ENCODE measurements at regions not wholly inside any gene's neighbourhood (a gene's known extent, or its start where the extent isn't known, plus 50 kb on each side); places are given as distances from the start of the nearest gene placed in this dataset.

GRCh38 chr16:72369274-72369673, 197.3 kb upstream of the PMFBP1 start:
- H4K8ac ChIP-seq (ENCODE audit: extremely low read depth, insufficient read depth, low read length), result no peak overlapping the region
- H3K18ac ChIP-seq (ENCODE audit: extremely low read depth, low read length), result no peak overlapping the region
- H3K4me3 ChIP-seq (ENCODE audit: extremely low read depth in 1 of 4, insufficient read depth in 2 of 4, low read depth in 3 of 4, low read length in 4 of 4), result no peak overlapping the region
- H3K9me3 ChIP-seq (ENCODE audit: insufficient read depth in 2 of 2, low read depth in 1 of 2, low read length in 1 of 2), result no peaks in the 10 kb centered on the region
- no peak for FAIRE-seq
- H3K4ac ChIP-seq (replicated peaks; ENCODE audit: insufficient read length, low read depth, low read length), result no peak overlapping the region
- H2AFZ ChIP-seq (ENCODE audit: low read length), result no peak overlapping the region
- H2BK15ac ChIP-seq (ENCODE audit: low read length), result no peak overlapping the region
- WGBS, 2 experiments (ENCODE audit: extremely low coverage in 1 of 2, insufficient coverage in 1 of 2, insufficient read length in 1 of 2, insufficient replicate concordance in 2 of 2, low coverage in 1 of 2, low lambda C conversion rate in 2 of 2, missing lambda C conversion rate in 1 of 2), result 71% methylated on average over 1 of the region's 1 CpG; no CpG with 5 or more reads in 1 of the 2 experiments
- H2AK5ac ChIP-seq (ENCODE audit: low read depth, low read length), result no peak overlapping the region
- no peak overlapping the region for H3K4me2 ChIP-seq (ENCODE audit: insufficient read depth in 1 of 2, low read depth in 2 of 2, low read length in 2 of 2)
- peaks cover 0 to 14% (median 7%) of the 10 kb centered on the region in 4 experiments; a peak in 5 of 7 replicates for H3K4me1 ChIP-seq (replicated peaks in 1 of 4; ENCODE audit: control insufficient read depth in 3 of 4, insufficient read depth in 4 of 4, low read length in 3 of 4)
- H3K79me2 ChIP-seq (ENCODE audit: control insufficient read depth in 1 of 2, insufficient read depth in 2 of 2, low read length in 2 of 2), result no peaks in the 10 kb centered on the region
- H2BK20ac ChIP-seq (ENCODE audit: low read length), result no peak overlapping the region
- H4K5ac ChIP-seq (ENCODE audit: insufficient read length, low read depth, low read length), result no peak overlapping the region
- H3K27ac ChIP-seq (ENCODE audit: low read depth, low read length), result no peak overlapping the region
- no peaks in the 10 kb centered on the region for H4K20me1 ChIP-seq (replicated peaks in 1 of 2; ENCODE audit: control insufficient read depth in 1 of 2, insufficient read depth in 2 of 2, low read length in 2 of 2)
- no peak for DNase-seq (ENCODE audit: low read depth in 1 of 2, low spot score in 2 of 2)
- H2BK120ac ChIP-seq (replicated peaks; ENCODE audit: low read depth, low read length), result no peak overlapping the region
- H4K91ac ChIP-seq (replicated peaks; ENCODE audit: insufficient read length, low read length), result no peak overlapping the region
- H2BK12ac ChIP-seq (ENCODE audit: low read depth, low read length), result no peak overlapping the region
- CTCF ChIA-PET (ENCODE audit: partially characterized antibody), result no interaction called here
- POLR2A ChIA-PET (ENCODE audit: partially characterized antibody), result no interaction called here
- no peaks in the 10 kb centered on the region for H3K27me3 ChIP-seq (replicated peaks in 1 of 4; ENCODE audit: control insufficient read depth in 3 of 4, extremely low read depth in 1 of 4, insufficient read depth in 3 of 4, low read length in 3 of 4)
- H3K9ac ChIP-seq (replicated peaks in 1 of 4; ENCODE audit: extremely low read depth in 1 of 4, low read depth in 3 of 4, low read length in 3 of 4), result no peak overlapping the region
- no peaks in the 10 kb centered on the region for H3K36me3 ChIP-seq (ENCODE audit: control insufficient read depth in 2 of 4, insufficient read depth in 4 of 4, low read length in 3 of 4)
- H3K79me1 ChIP-seq (ENCODE audit: low read depth, low read length), result no peaks in the 10 kb centered on the region
- no peak overlapping the region for H3K14ac ChIP-seq (ENCODE audit: insufficient read length)
- H3K56ac ChIP-seq (replicated peaks; ENCODE audit: insufficient read length, low read depth, low read length), result no peak overlapping the region
- H3K23ac ChIP-seq (ENCODE audit: insufficient read length), result no peak overlapping the region
- no peak for TF ChIP-seq BCL11A (IDR thresholded peaks at IDR 0.05; ENCODE audit: low read depth in 2 of 2, low read length in 2 of 2)
- no peak for TF ChIP-seq SIRT6 (IDR thresholded peaks at IDR 0.05; ENCODE audit: low read length)
- H2BK5ac ChIP-seq (ENCODE audit: low read depth, low read length), result no peak overlapping the region
- H3K23me2 ChIP-seq (ENCODE audit: low read depth, low read length), result no peaks in the 10 kb centered on the region
